ENCODE measurements at regions not wholly inside any gene's neighbourhood (a gene's known extent, or its start where the extent isn't known, plus 50 kb on each side); places are given as distances from the start of the nearest gene placed in this dataset.

GRCh38 chr10:29183301-29183945, 105.4 kb upstream of the LYZL1 start:
- no peak for DNase-seq

GRCh38 chr10:29184205-29185000, 104.5 kb upstream of the LYZL1 start:
- no peak for DNase-seq

DNA sequence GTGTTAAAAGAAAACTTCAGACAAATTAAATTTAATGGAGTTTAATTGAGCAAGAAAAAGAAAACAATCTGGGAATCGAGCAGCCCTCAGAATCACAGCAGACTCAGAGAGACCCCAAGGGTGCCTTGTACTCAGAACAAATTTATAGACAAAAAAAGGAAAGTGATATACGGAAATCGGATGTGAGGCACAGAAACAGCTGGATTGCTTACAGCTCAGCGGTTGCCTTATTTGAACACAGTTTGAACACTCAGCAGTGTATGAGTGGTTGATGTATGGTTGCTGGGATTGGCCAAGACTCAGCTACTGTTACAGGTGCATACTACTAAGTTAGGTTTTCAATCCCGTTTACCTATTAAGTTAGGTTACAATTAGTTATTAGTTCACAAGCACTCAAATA, 103.8 kb upstream of the LYZL1 start:
- DNase-seq = no peak

DNA sequence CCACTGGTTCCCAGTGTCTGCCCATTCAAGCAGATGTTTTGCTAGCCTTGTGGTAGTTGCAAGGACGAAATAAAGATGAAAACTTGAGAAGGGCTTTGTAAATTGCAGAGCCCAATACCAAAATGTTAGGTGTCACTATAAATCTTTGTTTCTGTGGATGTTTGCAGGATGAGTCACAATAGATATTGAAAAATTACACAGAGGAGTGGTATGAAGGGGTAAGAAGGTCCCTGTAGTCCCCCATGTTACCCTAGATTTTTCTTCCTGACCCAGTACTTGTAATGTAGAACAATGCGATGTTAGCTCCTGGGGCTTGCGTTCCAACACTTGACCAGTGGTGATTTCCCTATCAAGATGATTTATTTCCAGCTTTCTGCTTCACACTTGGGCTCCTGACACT, 102.6 kb upstream of the LYZL1 start:
- no peak for DNase-seq

- no peak for DNase-seq
Measured at GRCh38 chr10:29189256-29189655, 99.6 kb upstream of the LYZL1 start.

DNA sequence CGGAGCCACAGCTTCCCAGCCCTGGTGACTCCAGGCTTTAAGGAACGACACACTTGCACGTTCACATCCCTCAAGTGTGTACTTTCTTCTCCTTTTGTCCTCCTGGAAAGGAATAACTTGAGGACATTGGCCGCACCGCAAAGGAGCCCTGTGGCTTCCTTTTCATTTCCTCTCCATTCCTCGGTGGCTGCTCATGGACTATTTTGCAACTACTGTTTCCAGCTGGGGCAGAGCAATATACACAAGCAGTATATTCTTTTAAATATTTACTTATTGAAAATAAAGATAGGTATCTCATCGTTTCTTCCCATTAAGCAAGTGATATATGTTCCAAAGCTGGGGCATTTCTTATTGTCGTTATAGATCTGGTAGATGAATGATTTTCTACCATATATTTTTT, 97.2 kb upstream of the LYZL1 start:
- DNase-seq = no peak

DNA sequence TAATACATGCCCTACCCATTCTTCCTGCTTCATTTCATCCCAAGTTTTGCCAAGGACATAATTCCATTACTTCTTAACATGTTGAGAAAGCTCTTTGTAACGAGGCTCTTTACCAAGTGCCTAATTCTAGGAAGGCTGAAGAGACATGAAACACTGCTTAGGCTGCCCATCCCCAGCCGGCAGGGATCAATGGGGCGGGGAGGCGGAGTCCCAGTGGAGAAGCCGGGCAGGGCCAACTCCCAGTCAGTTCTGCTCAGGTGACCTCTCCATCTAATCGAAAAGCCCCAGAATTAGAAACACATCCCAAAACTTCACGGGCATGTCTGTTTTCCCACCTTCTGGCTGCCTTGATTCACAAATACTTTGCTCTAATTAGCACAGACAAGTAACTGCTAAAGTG, 89.5 kb upstream of the LYZL1 start:
- DNase-seq = no peak

DNA sequence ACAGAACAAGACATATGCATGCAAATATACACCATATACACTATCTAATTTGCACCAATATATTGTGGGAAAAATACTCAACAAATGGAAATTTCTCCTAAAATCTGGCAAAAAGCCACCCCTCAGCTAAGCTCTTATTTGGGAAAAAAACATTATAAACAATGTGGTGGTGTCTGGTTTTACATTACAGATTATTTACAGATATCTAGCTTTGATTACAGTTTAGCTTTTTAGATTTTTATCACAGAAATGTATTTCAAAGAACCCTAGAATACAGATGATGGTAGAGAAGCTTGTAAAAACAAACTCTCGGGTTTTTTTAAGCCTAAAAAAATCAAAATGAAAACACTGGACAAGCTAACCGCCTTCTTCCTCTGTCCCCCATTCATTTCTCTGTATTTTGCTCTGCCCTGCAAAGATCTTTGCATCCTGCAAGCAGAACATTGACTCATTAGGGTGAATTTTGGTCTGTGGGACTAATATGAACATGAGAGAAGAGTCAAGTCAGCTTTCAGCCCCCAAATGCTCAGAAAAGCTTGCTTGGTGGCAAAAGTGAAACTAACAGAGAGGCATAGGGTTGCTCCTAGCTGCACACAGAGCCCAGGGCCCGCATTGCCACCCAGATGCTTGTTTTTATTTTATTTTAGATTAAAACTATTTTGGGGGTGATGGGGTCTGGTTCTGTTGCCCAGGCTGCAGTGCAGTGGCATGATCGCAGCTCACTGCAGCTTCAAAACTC, 88.8 kb upstream of the LYZL1 start:
- no peak for DNase-seq

- DNase-seq = no peak
Measured at GRCh38 chr10:29202386-29202940, 86.4 kb upstream of the LYZL1 start.

DNA sequence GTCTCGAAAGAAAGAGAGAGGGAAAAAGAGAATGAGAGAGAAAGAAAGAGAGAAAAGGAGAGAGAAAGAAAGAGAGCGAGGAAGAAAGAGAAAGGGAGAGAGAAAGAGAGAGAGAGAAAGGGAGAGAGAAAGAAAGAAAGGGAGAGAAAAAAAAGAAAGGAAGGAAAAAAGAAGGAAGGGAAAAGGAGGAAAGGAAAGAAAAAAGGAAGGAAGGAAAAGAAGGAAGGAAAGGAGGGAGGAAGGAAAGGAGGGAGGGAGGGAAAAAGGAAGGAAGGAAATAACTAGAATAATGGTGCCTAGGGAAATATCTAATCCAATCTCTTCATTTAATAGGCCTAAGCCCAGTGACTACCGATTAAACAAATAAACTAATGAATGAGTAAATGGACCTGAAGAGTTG, 85.4 kb upstream of the LYZL1 start:
- DNase-seq = no peak

DNA sequence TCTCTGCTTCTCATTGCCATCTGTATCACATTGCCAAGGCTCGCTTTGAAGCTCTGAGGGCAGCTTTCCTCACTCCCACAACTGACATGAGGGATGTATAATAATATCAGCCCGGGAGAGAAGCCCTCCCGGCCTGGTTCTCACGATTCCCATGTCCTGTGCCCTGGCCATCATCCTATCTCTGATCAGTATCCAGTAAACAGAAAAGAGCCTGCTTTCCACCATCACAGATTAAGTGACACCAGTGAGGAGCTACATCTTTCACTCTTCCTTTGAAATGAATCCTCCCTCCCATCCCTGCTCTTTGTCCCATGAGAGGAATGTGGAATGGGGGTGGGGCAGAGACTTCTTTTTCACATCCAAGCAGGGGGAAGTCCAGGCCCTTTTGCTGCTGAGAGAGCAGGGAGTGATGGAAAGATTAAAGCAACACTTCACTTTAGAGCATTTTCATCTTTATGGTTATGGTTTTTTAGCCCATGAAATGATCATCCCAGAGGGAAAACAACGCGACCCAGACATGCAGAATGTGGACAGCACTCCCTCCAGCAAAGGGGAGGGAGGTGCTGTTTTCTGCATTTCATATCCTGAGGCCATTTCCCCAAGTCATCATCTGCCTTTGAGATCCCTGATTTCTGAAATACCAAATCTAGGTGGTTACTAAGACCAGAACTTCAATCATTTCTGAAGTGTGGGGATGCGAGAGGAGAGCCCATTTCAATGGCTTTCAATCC, 84.6 kb upstream of the LYZL1 start:
- DNase-seq = no peak

GRCh38 chr10:29205787-29206186, 83.1 kb upstream of the LYZL1 start:
- no peak for DNase-seq

- no peak for DNase-seq
Measured at GRCh38 chr10:29208845-29209244, 80.0 kb upstream of the LYZL1 start.

DNA sequence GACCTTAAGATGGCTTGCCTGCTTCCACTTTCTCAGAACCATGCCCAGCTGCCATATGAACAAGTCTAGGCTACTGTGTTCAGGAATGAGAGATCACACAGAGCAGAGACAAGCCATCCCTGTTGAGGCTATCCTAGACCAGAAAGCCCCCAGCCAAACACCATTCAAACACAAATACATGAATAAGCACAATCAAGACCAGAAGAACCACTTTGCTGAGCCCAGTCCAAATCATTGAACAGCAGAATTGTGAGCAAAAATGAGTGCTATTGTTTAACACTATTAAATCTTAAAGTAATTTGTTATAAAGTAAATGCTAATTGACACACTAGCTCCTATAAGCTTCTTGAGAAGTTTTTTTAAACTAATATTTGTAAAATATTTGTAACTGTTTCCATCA, 79.0 kb upstream of the LYZL1 start:
- DNase-seq = no peak

DNA sequence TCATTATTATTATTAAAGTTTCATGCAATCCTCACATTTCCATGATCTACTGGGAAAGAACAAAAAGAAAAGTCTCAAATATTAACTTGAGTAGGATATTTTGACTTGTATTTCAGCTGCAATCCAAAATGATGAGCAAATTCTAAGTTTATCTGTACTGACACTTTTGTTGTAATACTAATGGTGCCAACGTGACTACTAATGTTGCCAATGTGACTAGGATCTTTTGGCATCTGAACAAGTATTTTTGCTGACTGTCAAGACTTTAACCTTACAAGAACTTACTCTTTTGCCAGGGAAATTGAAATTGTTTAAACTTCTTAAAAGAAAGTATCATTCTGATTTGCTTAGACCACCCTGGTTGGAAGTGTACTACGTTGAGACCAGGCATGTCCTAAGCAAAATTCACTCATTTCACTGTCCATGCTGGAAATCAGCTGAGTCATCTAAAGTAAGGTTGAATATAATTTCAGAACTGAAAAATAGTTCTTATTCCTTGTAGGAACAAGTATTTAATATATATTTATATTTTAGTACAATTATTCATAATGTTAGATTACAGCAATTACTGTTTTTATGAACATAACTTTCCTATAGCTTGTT, 78.5 kb upstream of the LYZL1 start:
- no peak for DNase-seq

DNA sequence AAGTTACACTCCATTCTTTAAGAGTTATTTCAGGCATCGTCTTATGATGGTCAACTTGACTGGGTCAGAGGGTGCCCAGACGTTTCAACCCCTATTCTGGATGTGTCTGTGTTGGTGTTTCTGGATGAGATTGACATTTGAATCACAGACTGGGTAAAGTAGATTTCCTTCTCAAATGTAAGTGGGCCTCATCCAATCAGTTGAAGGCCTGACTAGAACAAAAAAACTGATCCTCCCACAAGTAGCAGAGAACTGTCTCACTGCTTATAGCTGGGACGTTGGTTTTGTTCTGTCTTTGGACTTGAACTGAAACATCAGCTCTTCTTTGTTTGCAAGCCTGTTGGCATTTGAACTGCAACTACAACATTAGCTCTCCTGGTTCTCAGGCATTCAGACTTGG, 76.3 kb upstream of the LYZL1 start:
- no peak for DNase-seq

GRCh38 chr10:29214551-29214950, 74.3 kb upstream of the LYZL1 start:
- DNase-seq = no peak

GRCh38 chr10:29217292-29217738, 71.6 kb upstream of the LYZL1 start:
- DNase-seq = no peak

DNA sequence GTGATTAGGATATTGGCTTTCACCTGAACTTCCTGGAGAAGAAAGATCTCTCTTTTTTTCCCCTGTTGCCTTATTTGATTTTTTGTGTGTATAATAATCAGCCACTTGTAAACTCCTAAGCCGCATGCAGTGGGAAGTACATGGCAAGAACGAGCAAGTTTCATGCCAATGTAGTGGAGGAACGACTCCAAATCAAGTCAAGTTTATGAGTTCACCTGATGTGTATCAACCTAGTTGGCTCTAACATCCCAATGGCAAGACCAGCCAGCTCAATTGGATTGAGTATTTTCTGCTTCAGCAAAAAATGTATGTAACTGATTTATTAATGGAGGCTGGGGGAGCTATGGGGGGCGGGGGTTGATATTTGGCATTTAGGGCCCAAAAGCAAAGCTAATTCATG, 65.5 kb upstream of the LYZL1 start:
- no peak for DNase-seq

DNA sequence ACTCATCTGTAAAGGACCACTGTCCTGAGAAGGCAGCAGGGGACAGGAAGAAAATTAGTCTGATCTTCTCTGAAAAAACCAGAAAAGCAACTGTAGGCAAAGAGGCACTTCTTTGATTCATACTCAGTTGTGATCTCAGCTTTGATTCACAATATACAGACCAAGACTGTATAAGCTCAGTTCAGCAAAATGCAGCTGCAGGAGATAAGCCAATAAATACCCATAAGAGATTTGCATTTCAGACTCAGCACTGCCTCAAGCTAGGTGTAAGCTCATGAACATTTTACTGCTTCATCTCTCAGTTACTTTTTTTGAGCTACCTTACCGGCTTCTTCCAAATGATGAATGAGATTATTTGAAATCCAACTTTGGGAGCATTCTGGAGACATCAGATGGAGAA, 64.2 kb upstream of the LYZL1 start:
- no peak for DNase-seq

DNA sequence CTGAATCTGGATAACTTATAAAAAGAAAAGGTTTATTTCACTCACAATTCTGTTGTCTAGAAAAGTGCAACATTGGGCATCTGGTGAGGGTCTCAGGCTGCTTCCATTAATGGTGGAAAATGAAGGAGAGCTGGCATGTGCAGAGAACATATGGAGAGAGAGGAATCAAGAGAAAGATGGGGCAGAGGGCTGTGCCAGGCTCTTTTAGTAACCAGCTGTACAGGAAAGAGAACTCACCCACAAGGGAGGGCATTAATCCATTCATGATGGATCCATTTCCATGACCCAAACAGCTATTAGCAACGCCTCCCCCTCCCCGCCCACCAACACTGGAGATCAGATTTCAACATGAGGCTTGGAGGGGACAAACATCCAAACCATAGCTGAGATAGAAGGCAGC, 61.7 kb upstream of the LYZL1 start:
- no peak for DNase-seq

DNA sequence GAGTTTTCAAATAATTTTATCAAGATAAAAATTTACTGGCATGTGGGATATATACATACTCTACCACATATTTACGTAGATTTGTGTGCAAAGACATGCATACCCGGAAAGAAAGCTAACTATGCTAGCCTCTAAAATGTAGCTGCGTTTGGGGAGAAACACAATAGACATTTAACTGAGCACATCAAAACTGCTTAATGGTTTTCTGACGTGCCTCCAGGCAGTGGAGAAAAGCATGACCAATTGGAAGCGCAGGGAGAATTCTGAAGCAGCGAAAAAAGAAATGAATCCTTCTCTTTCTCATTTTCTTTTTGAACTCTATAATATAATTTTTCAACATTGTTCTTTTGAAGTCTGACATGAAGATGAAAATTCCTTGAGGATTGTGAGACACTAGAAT, 60.3 kb upstream of the LYZL1 start:
- no peak for DNase-seq

DNA sequence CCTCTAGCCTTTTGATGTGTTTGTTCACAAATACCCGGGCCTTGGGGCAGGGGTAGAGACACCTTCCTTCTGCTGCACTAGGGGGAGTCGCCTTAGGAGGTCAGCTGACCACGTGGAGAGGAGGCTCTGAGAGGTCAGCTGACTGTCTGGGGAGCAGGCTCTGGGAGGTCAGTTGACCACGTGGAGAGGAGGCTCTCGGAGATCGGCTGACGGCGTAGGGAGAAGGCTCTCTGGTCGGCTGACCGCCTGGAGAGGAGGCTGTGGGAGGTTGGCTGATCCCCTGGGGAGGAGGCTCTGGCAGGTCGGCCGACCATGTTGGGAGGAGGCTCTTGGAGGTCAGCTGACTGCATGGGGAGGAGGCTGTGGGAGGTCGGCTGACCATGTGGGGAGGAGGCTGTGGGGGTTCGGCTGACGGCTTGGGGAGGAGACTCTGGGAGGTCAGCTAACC, 59.6 kb upstream of the LYZL1 start:
- DNase-seq = no peak
